ENCODE measurements at regions not wholly inside any gene's neighbourhood (a gene's known extent, or its start where the extent isn't known, plus 50 kb on each side); places are given as distances from the start of the nearest gene placed in this dataset.

DNA sequence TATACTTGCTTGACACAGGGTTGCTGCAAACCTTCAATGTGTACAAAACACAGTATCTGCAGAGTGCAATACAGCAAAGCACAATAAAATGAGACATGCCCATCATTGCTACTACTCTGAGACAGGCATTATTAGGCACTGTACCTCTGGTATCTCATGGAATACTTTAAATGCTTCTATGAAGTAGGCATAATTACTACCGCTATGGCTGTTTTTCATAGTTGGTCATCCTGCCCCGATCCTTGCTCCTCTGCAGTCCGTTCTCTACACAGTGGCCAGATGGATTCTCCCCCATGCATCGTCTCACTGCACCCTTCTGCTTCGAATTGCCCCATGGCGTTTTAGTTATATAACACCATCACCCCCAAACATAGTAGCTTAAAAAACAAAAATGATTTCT, 83.0 kb upstream of the UBL3 start:
- no peak for TF ChIP-seq CTCF (IDR thresholded peaks at IDR 0.05)
- no peak for TF ChIP-seq POLR2A (IDR thresholded peaks at IDR 0.05)

Measured in uterus (tissue), 2 donors.